GM21390 (cell line): ENCODE measurements at regions not wholly inside any gene's neighbourhood (a gene's known extent, or its start where the extent isn't known, plus 50 kb on each side); places are given as distances from the start of the nearest gene placed in this dataset.

ENCODE experiments used
- ATAC-seq: cut with Tn5 transposase; IDR thresholded peaks from one replicate; pipeline ENCODE4 v1.9.1; 2021; ENCODE audit not compliant: unreplicated experiment

GRCh38 chr16:61332461-61332860 lies 703.8 kb downstream of the CDH8 start:
- no peak for ATAC-seq

GRCh38 chr16:61324044-61324443 lies 712.2 kb downstream of the CDH8 start:
- ATAC-seq = no peak

- no peak for ATAC-seq
Observed at GRCh38 chr16:61323456-61323855, 712.8 kb downstream of the CDH8 start.

DNA sequence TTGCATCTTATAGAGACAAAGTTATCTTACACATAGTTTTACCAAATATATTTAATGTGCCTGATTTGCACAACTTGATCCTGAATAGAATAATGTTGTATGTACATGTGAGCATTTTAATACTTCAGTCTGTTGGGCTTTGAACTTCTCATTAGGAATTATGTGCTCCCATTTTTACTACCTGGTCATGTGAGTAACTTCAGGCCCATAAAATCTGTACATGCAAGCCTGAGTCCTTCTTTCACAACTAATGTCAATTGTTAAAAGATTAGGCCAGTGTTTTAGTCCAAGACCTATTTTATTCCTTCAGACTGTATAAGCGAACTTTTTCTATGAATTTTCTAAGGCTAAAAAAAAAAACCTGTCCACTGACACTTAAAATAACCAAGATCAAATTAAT lies 715.4 kb downstream of the CDH8 start:
- no peak for ATAC-seq

DNA sequence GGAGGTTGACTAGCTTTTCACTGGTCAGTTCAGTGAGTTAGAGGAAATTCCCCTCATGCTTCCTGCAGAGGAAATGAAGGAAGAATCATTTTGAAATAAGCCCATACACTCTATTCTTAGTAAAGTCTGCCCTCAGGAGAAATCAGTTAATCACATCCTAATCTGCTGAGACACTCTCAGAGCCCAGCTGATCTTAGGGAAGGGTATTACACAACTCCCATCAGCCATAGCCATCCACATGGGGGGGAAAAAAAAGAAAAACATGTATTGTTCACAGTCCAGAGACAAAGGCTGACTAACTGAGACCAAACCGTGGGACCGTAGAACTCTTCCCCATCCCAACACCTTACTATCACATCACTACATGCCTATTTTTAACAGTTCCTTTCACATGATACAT lies 722.3 kb downstream of the CDH8 start:
- ATAC-seq = no peak

DNA sequence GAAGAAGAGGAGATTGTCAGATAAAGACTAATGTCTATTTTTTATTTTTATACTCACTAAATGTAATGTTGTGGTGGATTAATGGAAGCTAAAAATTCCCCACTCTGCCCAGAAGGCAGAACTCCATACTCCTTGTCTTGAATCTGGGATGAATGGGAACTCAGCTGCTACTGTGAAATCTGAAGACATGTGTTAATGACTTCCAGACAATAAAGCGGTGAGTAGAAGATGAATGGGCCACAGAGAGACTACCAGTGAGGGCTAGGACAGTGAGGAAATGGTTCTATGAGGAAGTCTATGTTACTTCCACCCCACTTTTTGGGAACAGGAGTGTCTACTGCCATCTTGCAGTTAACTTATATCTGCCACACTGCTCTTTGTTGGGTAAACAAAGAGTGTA lies 726.9 kb downstream of the CDH8 start:
- ATAC-seq = no peak

DNA sequence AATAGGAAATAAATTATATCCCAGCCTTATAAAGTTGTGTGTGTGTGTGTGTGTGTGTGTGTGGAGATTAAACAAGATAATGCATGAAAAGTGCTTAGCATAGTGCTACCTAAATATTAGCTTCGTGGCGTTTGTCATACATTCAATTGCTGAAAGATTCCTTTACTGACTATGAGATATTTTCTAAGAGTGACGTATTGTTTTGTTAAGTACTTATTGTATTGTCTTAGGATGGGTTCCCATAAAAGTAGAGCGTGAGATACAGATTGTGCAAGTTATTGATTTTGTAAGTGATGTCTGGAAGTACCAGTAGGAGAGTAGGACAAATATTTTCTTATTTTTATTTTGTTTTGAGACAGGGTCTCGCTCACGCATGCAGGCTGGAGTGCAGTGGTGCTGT lies 730.0 kb downstream of the CDH8 start:
- no peak for ATAC-seq

DNA sequence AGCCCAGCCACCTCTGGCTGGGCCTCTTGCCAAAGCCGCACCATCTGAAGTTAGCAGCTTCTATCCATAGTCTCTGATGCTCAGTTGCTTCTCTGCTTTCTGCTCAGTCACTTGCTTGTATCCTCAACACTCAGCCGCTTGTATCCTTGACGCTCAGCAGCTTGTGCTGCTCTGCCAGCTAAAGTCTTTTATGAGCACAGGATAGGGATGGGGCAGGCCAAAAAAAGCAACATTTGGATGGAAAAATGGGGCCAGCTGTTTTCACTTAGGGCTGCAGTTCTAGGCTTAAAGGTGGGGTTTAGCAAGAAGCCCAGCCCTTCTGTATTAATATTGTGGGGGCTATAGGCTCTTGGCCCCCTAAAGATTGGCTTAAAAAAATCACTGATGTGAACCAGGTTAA lies 739.4 kb downstream of the CDH8 start:
- no peak for ATAC-seq

DNA sequence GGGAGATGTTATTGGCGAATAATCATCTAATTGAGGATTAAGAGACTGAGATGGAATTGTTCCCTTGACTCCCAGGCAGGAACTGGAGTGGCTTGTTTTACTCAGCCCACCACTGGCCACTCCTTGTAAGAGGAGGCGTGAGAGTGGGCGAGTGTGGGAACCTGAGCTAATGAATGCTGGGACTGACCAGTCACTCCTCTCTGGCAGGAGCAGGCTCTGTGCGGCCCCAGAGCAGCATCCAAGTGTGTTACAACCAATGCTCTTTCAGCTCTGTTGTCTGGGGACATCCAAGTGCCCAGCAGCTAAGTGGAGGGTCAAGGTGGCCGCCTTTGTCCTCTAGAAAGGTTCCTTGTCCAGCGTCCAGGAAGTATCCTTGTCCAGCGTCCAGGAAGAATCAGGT lies 739.9 kb downstream of the CDH8 start:
- no peak for ATAC-seq

- ATAC-seq = no peak
Observed at GRCh38 chr16:61295311-61295710, 740.9 kb downstream of the CDH8 start.

DNA sequence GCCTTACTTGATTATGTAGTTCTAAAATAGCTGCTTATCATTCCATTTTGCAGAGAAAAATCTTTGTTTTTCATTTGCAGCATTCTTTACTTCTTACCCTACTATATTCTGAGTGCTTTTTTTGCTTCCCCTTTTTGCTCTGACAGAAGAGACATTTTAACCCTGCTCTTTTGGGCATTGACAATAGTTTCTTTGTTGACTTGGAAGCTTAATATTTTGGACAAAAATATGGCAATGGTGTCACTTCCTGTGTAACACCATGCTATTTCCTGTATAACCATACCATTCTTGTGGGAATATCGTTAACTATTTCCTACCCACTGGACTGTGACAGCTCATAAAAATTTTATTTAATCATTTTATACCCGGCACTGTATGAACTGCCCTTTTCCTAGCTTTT lies 747.1 kb downstream of the CDH8 start:
- ATAC-seq = no peak

DNA sequence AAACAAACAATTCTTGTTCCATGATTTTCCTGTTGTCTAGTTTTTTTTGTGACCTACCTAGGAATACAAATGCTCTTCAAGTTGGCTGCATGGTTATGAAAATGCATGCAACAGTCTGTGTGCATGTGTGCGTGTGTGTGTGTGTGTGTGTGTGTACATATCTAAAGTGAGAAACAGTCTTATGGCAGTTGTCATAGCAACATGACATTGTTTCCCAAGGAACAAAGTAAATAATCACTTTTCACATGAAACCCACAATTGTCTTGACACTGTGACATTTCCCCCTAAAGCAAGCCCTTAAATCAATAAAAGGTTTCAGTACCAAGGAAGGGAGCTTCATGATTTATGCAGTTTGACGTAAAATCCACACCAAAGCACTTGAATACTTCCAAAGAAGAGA lies 758.4 kb downstream of the CDH8 start:
- ATAC-seq = no peak

DNA sequence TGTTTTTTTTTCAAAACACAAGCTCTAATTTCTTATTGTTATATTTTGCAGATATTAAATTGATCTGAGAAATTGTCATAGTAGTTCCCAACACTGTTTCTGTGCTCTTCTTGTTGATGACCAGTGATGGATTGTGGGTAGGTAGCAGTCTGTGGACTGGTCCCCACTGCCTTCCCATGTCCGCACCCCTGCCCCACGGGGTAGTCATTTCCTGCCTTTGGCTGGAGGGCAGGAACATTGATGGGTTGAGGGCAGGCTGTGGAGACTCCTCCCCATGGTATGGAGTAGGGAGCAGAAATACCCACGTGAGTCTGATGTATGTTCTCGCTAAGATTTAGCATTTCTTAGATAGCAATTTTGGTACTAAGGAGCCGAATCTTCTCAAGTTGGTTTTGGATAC lies 762.0 kb downstream of the CDH8 start:
- no peak for ATAC-seq

DNA sequence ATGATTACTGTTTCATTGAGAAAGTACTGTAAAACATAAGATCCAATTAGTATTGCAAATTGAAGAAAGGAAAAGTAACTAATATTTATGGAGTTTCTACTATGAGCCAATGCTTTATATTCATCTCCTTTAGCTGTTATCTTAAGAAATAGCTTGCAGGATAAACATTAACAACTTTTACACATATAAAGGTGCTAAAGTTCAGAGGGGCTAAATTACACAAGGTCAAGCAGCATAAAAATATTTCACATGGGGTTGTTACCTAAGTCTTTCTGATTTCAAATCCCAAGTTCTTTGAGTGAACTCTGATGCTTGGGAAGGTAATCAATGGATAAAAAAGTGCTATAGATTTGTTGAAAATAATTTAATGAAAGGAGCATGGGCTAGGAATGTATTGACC lies 765.5 kb downstream of the CDH8 start:
- no peak for ATAC-seq

GRCh38 chr16:61263400-61263799 lies 772.8 kb downstream of the CDH8 start:
- ATAC-seq = no peak

DNA sequence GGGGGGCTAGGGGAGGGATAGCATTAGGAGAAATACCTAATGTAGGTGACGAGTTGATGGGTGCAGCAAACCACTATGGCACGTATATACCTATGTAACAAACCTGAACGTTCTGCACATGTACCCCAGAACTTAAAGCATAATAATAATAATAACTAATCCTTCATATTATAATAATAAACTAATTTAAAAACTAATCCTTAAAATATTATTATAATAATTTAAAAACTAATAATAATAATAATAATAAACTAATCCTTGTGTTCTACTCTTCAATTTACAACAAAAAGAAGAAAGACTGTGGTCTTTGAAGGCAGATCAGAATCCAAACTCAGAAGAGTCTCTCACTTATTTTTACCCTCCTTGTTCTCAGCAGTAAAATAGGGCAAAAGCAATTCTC lies 774.9 kb downstream of the CDH8 start:
- no peak for ATAC-seq

- no peak for ATAC-seq
Observed at GRCh38 chr16:61246592-61246991, 789.6 kb downstream of the CDH8 start.

- no peak for ATAC-seq
Observed at GRCh38 chr16:61243954-61244353, 792.3 kb downstream of the CDH8 start.

- ATAC-seq = no peak
Observed at GRCh38 chr16:61237884-61238485, 798.3 kb downstream of the CDH8 start.

- ATAC-seq = no peak
Observed at GRCh38 chr16:61233713-61234112, 802.5 kb downstream of the CDH8 start.

DNA sequence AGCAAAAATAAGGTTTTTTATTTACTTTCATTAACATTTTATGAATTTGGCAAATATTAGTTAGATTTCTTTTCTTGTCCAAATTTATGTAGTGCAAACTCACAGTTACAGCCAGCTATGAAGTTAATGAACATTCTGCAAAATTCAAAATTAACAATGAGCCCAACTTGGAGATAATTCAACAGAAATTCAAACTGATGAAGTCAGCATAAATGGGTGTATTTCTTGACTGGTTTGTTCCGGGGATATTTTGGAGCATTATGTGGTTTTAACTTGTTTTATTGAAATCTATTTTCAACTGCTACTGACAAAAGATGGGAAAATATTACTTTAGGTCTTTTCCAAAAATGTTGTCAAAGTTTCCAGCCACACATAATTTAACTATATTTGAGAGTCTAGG lies 807.9 kb downstream of the CDH8 start:
- no peak for ATAC-seq

DNA sequence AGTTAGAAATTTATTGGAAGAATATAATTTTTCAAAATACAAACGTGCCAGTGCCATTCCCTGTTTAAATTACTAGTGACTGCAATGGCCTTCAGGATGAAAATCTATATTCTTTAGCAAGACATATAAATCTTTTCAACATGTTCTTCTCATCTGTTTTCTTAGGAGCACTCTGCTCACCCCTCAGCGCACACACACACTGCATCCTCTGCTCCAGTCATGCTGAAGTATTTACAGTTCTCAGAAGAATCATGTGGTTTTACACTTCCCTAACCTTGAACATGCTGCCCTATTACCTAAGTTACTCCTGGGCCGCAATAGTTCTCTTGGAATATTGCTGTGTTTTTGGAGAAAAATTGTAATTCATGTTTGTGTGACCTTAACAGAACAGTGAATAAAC lies 820.6 kb downstream of the CDH8 start:
- ATAC-seq = no peak

DNA sequence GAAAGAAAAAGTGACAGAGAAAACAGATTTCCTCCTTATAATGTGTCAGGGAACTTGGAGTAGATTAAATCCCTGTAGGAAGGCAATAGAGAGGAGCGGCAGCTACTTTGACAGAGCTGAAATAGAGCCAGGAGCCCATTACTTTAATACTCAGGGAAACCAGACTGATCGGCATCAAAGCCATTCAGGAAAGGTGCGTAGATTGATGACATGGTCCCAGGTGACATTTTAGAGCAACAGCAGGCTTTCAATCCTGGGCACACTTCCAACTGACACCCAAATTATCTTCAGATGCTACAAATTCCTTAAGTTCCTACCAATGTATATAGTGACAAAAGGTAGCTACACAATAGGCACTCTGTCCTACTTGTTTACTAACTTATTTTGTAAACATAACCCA lies 821.5 kb downstream of the CDH8 start:
- no peak for ATAC-seq

DNA sequence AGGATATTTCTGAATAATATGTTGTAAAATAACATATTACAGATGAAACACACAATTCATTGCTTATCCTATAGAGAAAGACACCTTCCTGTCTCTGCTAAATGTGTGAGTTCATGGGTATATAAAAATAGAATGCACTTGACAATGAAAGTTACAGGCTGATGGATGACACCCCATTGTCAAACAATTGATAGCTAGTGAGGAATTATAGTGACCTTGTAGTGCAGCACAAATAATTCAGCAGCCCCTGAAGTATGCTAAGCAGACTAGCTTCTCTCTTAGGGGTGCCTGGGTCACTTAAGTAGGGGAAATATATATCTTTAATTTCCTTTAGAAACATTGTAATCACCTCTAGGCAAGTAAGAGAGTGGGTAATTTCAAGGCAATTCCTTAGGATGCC lies 826.2 kb downstream of the CDH8 start:
- ATAC-seq = no peak
